DND-41 (cell line): ENCODE measurements at regions not wholly inside any gene's neighbourhood (a gene's known extent, or its start where the extent isn't known, plus 50 kb on each side); places are given as distances from the start of the nearest gene placed in this dataset.

Experiments used
- ATAC-seq: fragments of 200-7000 bp; cut with Tn5 transposase; 3 replicates; pipeline ENCODE4 v1.9.1; 2021; ENCODE audit warnings: low read depth; ENCODE audit not compliant: insufficient read depth
- DNase-seq: peaks from one replicate; pipeline ENCODE4 v3.0.0-alpha.2; 2020
- H2AFZ ChIP-seq: 2 replicates; pipeline ENCODE4 v1.6.0; 2012; ENCODE audit warnings: low read depth, low read length
- H3K27ac ChIP-seq: 2 replicates; pipeline ENCODE4 v1.5.1; 2012; ENCODE audit warnings: low read length, inconsistent platforms
- H3K27me3 ChIP-seq: fragments of 200-600 bp; sonication (generic); 2 replicates; pipeline ENCODE4 v1.6.0; 2012; ENCODE audit warnings: low read length, mild to moderate bottlenecking, inconsistent platforms; ENCODE audit not compliant: insufficient read depth, poor library complexity
- H3K36me3 ChIP-seq: 2 replicates; pipeline ENCODE4 v1.5.1; 2012; ENCODE audit warnings: low read length, inconsistent platforms; ENCODE audit not compliant: insufficient read depth
- H3K4me1 ChIP-seq: 2 replicates; pipeline ENCODE4 v1.5.1; 2012; ENCODE audit warnings: mild to moderate bottlenecking, low read length; ENCODE audit not compliant: insufficient read depth
- H3K4me2 ChIP-seq: 2 replicates; pipeline ENCODE4 v1.6.0; 2012; ENCODE audit warnings: mild to moderate bottlenecking, moderate library complexity, low read length, inconsistent platforms; ENCODE audit not compliant: insufficient read depth
- H3K4me3 ChIP-seq, 2 experiments: fragments of 200-600 bp in 1 of 2; shearing (Covaris generic) in 1 of 2; 2 replicates each; pipeline ENCODE4 v1.5.1; 2012 to 2016; ENCODE audit warnings: inconsistent platforms in 2 of 2, low read length in 2 of 2, mild to moderate bottlenecking in 2 of 2, low read depth in 1 of 2, moderate library complexity in 1 of 2
- H3K79me2 ChIP-seq: 2 replicates; pipeline ENCODE4 v1.6.0; 2012; ENCODE audit warnings: low read length, inconsistent platforms; ENCODE audit not compliant: insufficient read depth
- H3K9ac ChIP-seq: 2 replicates; pipeline ENCODE4 v1.6.0; 2012; ENCODE audit warnings: low read depth, mild to moderate bottlenecking, inconsistent platforms, low read length, moderate library complexity
- H3K9me3 ChIP-seq: 2 replicates; pipeline ENCODE4 v1.5.1; 2012; ENCODE audit warnings: low read length, moderate library complexity, mild to moderate bottlenecking, inconsistent platforms; ENCODE audit not compliant: insufficient read depth, severe bottlenecking
- H4K20me1 ChIP-seq: 2 replicates; pipeline ENCODE4 v1.6.0; 2012; ENCODE audit warnings: low read length; ENCODE audit not compliant: insufficient read depth
- EZH2 ChIP-seq: IDR thresholded peaks from 3 replicates; pipeline ENCODE4 v1.6.1; 2012; ENCODE audit warnings: borderline replicate concordance, low read depth, mild to moderate bottlenecking, moderate library complexity, low read length, inconsistent platforms; ENCODE audit not compliant: severe bottlenecking
- TF ChIP-seq, protein P1 (sequence below): IDR thresholded peaks from 2 replicates; pipeline ENCODE4 v1.5.1; 2012; ENCODE audit warnings: borderline replicate concordance, low read length, moderate library complexity, mild to moderate bottlenecking; ENCODE audit not compliant: poor library complexity, severe bottlenecking; ENCODE audit errors: extremely low read depth

DNA sequence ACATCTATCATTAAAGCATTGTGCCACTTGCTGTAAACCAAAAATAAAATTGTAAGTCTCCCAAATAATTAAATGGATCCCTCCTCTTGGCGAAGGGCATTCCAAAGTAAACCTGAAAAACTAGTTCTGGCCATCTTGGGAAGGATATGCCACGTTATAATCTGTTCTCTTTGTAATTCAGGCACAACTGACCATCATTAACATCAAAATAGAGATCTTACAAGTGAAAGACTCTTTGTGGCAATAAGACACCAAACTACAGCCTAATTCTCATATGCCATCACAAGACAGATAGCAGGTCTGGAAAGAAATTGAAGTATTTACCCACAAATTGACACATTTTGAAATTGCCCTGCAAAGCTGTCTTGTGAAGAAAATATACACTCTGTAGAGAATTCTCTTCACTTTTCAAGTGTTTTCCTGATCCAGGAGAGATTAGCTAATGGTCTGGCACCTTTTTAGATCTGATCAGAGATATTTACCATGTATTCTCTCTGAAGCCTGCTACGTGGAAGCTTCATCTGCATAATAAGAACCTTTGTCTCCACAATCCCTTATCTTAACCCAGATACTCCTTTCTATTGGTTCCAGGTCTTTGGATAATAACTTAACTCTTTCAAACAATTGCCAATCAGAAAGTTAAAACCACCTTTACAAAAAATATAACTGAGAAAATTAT, 630.4 kb upstream of the CCDC179 start:
- no peaks in the 10 kb centered on the region for H3K27me3 ChIP-seq
- no peak overlapping the region for H2AFZ ChIP-seq
- no peaks in the 10 kb centered on the region for H3K9me3 ChIP-seq
- H3K9ac ChIP-seq = no peak overlapping the region
- no peak for TF ChIP-seq EZH2
- TF ChIP-seq, protein P1, sequence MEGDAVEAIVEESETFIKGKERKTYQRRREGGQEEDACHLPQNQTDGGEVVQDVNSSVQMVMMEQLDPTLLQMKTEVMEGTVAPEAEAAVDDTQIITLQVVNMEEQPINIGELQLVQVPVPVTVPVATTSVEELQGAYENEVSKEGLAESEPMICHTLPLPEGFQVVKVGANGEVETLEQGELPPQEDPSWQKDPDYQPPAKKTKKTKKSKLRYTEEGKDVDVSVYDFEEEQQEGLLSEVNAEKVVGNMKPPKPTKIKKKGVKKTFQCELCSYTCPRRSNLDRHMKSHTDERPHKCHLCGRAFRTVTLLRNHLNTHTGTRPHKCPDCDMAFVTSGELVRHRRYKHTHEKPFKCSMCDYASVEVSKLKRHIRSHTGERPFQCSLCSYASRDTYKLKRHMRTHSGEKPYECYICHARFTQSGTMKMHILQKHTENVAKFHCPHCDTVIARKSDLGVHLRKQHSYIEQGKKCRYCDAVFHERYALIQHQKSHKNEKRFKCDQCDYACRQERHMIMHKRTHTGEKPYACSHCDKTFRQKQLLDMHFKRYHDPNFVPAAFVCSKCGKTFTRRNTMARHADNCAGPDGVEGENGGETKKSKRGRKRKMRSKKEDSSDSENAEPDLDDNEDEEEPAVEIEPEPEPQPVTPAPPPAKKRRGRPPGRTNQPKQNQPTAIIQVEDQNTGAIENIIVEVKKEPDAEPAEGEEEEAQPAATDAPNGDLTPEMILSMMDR = no peak
- H3K36me3 ChIP-seq = no peaks in the 10 kb centered on the region
- H4K20me1 ChIP-seq = no peaks in the 10 kb centered on the region
- ATAC-seq (no peak), DNase-seq (no peak)
- no peaks in the 10 kb centered on the region for H3K79me2 ChIP-seq
- no peaks in the 10 kb centered on the region for H3K4me1 ChIP-seq
- no peak overlapping the region for H3K4me2 ChIP-seq
- no peak overlapping the region for H3K4me3 ChIP-seq
- no peak overlapping the region for H3K27ac ChIP-seq

DNA sequence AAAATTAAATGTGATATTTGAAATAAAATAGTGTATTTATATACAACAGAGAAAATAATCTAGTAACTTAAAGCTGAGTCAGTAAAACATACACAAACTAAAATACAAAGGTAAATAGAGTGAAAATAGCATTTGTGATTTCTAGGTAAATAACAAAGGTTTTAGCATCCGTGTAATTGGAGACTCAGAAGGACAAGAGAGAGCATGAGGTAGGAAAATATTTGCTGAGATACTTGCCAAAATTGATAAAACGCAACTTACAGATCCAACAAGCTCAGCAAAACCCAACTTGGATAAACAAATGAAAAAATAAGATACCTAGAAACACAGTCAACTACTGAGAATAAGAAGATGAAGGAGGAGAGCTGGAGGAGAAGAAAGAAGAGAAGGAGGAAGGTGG, 634.7 kb upstream of the CCDC179 start:
- Histone ChIP-seq H3K36me3 (no peaks in the 10 kb centered on the region), H3K79me2 (no peaks in the 10 kb centered on the region), H3K4me3 (no peak overlapping the region), H3K9me3 (no peaks in the 10 kb centered on the region), H3K27me3 (no peaks in the 10 kb centered on the region), H3K4me2 (no peak overlapping the region), H3K9ac (no peak overlapping the region), H3K4me1 (no peaks in the 10 kb centered on the region), H2AFZ (no peak overlapping the region), H4K20me1 (no peaks in the 10 kb centered on the region), H3K27ac (no peak overlapping the region)
- no peak for DNase-seq
- ATAC-seq = no peak
- no peak for TF ChIP-seq EZH2
- TF ChIP-seq, protein P1 = no peak

DNA sequence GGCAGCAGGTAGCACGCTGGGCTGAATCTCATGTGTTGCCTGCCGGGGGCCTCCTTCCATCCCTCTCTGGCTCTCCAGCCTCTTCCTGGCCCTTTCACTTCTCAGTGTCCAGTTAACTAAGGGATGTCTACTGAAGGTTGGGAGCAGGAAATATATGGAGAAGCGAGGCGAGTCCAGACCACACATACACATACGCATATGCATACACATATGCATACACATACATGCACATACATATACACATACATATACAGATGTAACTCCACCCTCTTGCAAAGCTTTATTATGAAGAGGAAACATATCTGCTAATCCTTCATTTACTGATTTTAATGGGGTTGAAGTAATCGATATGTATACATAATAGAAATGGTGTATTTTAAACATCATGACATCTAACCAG, 636.1 kb upstream of the CCDC179 start:
- no peak overlapping the region for H3K27ac ChIP-seq

More for the DNA sequence above, 636.1 kb upstream of the CCDC179 start:
- Histone ChIP-seq H3K9me3 (no peaks in the 10 kb centered on the region), H3K9ac (no peak overlapping the region), H3K4me1 (no peaks in the 10 kb centered on the region), H3K4me2 (no peak overlapping the region), H3K4me3 (no peak overlapping the region), H3K79me2 (no peaks in the 10 kb centered on the region), H2AFZ (no peak overlapping the region), H3K36me3 (no peaks in the 10 kb centered on the region), H4K20me1 (no peaks in the 10 kb centered on the region), H3K27me3 (no peaks in the 10 kb centered on the region)
- ATAC-seq = no peak
- no peak for TF ChIP-seq EZH2
- TF ChIP-seq, protein P1 = no peak
- DNase-seq = no peak
